HG02610 (cell line): ENCODE measurements at regions not wholly inside any gene's neighbourhood (a gene's known extent, or its start where the extent isn't known, plus 50 kb on each side); places are given as distances from the start of the nearest gene placed in this dataset.
"Not testable (repeated sequence)": the region's sequence is repeated elsewhere in the genome, so short reads cannot be mapped to it uniquely, and the experiment has no call there.

ENCODE experiments used
- ATAC-seq: cut with Tn5 transposase; IDR thresholded peaks from one replicate; pipeline ENCODE4 v1.9.1; 2021; ENCODE audit warnings: mild to moderate bottlenecking, moderate library complexity; ENCODE audit not compliant: unreplicated experiment

- ATAC-seq: no peak
Measured at GRCh38 chr1:4133297-4133938, 233.3 kb upstream of the C1orf174 start.

- ATAC-seq: no peak
Measured at GRCh38 chr1:4133939-4134321, 233.9 kb upstream of the C1orf174 start.

GRCh38 chr1:4135853-4136252 is 235.8 kb upstream of the C1orf174 start:
- ATAC-seq: not testable (repeated sequence)

GRCh38 chr1:4137621-4138415 is 237.7 kb upstream of the C1orf174 start:
- no peak for ATAC-seq

DNA sequence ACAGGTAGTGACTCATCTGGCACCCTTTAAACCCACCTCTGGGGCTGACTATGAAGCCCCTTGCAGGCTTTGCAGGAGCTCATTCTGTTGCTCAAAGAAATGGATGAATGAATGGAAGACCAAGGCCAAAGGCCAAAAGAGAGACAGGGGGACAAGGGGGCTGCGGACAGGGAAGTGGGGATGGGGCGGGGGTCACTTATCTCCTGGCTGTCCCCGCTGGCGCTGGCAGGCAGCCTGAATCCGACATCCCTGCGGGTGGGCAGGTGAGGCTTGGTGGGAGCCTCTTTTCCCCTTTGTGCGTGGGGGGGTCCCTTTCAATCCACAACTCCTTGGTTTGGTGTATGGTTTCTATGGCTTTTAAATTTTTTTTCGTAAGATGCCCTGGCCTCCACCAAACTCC is 239.6 kb upstream of the C1orf174 start:
- no peak for ATAC-seq

- no peak for ATAC-seq
Measured at GRCh38 chr1:4140241-4140640, 240.2 kb upstream of the C1orf174 start.

DNA sequence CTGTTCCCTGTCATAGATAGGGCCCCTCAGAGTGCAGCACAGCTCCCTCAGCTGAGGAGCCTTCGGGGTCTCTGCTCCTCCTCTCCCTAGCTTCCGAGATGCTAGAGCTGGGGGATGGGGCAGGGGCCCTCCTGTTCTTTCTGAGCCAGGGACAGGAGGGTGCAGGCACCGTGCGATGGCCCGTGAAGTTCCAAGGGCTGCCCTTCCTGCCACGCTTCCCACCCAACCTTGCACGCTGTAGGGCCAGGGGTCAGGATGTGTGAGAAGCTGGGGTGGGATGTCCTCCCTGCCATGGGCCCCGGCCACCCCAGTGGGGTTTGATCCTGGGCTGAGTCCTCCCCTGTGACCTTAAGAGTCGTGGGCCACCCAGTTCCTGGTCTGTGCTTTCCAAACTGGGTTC is 240.7 kb upstream of the C1orf174 start:
- no peak for ATAC-seq

DNA sequence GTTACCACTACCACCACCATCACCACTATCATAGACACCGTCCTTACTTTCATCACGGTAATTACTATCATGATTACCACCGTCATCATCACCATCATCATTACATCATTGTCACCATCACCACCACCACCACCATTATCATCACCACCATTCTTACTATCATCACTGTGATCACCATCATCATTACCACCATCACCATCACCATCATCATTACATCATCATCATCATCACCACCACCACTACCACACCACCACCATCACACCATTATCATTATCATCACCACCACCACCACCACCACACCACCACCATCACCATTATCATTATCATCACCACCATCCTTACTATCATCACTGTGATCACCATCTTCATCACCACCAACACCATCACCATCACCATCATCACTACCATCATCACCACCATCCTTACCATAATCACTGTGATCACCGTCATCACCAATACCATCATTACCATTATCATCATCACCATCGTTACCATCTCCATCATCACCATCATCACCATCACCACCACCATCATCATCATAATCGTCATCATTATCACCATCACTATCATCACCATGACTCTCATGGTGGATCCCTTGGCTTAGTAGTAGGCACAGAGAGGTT is 244.4 kb upstream of the C1orf174 start:
- ATAC-seq: no peak

DNA sequence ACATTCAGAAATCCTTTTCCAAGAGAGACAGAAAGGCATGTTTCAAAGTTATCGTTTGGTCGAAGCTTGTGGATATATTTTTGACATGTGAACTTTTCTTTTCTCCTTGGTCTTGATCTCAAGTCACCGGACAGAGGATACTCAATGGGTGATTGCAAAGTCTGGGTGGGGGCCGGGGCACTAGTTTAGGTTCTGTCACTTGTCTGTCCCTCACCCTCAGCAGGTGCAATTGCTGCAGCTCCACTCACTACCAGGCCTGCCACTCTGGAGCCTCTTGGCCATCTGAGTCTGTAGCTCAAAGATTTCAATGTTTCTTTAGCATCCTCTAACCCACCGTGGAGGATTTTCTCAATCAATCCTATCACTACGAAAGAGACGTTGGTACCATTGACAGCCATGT is 246.0 kb upstream of the C1orf174 start:
- no peak for ATAC-seq

DNA sequence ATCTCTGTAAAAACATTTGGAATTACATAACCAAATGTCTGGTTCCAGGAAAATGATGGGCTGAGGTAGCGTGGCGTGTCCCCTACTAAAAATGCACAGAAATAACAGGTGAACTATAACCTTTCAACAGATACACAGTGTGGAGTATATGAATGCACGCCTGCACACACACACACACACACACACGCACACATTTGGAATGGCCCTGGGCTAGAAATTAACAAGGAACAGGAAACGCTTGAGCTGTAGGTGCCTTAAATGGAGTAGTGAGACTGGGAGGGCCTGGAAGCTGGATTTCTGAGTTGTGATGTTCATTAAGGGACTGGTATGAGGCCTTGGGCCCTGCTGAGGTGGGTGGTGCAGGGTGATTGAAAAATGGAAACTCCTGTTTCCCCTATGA is 246.5 kb upstream of the C1orf174 start:
- ATAC-seq: no peak

DNA sequence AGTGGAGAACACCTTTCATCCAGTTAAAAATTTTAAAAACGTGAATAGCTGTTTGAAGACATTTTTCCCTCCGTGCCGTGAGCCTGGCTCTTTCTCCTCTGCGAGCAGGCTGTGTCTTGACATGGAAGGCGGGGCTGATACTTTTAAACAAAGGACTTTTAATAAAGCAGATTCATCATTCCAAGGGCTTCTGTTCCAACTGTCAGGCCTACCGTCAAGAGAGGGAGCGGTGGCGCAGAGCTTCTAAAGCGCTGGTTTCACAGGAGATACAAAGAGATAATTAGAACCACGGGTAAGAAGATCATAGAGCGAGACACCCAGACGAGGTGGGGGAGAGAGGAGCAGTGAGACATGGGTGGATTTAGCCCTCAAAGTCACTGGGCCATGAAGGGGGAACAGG is 247.4 kb upstream of the C1orf174 start:
- no peak for ATAC-seq

- no peak for ATAC-seq
Measured at GRCh38 chr1:4149281-4149680, 249.2 kb upstream of the C1orf174 start.

DNA sequence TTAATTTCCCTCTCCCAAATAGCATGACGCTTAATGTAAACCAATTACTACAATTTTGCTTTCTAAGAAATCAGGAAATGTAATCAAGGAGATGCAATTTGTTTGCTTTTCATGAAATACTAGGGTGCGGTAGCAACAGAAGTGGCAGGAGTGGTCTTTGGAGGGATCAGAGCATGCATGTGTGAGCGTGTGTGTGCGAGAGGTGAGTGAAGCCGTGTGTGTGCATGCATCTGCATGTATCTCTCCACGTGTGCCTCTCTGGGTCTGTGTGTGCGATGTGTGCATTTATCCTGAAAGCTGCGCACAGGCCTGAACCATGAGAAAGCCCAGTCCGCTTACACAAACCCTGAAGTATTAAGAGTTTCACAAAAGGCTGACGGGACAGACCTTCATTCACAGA is 249.8 kb upstream of the C1orf174 start:
- ATAC-seq: no peak

DNA sequence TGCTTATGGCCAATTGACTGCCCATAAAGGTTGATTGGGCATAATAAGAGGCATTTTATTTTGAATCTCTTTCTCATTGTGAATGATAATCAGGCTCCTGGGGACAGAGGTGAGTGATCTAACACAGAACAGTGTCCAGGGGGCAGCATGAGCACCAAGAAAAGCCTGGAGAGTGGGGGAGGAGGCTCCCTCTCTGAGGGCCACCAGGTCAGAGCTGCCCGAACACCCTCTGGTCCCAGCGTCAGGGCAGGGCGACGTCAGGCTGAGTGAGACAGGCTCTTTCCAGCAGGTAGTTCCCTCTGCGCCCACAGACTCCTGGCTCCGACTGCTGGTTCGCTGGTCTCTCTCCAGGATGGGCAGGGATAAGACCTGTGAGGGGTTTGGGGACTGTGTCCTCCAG is 250.2 kb upstream of the C1orf174 start:
- ATAC-seq: no peak

GRCh38 chr1:4152266-4152665 is 252.2 kb upstream of the C1orf174 start:
- ATAC-seq: no peak

GRCh38 chr1:4153571-4153970 is 253.5 kb upstream of the C1orf174 start:
- ATAC-seq: no peak

DNA sequence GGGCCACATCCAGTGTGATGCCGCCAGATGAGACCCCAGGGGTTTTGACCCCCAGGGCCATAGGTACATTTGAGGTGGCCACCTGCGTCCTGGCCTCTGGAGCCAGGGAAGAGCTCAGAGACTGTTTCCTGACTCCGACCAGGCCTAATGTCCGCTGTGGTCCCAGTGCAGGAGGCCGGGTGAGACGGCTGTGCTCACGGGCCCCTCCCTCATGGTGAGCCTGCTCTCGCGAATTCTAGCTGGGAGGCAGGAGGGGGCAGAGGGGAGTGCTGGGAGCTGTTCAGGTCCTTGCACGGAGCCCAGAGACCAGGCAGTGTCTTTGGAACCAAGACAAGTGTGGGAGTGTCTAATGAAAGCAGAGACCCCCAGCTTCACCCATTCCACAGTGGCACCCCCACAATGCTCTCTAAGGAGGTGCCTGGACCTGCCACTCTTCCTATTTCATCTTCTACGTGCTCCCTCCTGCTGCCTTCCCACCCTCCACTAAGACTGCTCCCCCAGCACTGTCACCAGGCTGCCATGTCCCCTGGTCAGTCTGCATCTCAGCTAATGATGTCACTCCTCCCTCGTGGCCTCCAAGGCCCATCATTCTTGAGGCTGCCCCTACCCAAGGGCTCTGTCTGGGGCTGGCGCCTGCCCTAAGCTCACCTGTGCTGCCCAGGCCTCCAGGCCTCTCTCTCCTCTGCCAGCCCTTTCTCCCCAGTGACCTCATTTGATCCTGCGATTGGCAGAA is 256.3 kb upstream of the C1orf174 start:
- ATAC-seq: no peak

- no peak for ATAC-seq
Measured at GRCh38 chr1:4160181-4160580, 260.1 kb upstream of the C1orf174 start.

DNA sequence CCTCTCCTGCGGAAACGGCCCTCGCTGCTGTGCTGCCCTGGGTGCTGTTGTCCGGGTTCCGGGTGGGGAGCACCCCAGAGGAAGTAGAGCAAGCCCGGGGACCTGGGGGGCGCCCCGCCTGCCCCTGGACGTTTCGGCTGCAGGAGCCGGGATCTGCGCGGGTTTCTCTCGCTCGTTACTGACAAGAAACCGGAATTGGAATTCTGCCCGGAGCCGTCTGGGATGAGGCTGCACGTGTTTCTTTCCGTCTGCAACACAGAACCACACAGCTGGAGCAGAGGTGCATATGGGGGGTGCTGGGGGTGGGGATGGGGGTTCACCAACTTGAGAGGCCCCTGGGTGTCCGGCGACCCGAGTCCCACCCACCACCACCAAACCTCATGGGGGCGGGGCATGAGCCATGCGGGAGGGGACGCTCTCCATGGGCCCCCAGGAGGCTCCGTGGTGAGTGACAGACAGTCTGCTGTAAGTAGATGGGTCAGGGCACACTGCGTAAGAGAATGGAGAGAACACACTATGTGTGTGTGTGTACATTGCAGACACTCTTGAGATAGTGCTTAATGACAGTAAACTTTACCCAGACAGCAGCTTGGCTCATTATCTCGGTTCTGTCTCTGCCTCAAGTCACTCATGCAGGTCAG is 261.4 kb upstream of the C1orf174 start:
- no peak for ATAC-seq

DNA sequence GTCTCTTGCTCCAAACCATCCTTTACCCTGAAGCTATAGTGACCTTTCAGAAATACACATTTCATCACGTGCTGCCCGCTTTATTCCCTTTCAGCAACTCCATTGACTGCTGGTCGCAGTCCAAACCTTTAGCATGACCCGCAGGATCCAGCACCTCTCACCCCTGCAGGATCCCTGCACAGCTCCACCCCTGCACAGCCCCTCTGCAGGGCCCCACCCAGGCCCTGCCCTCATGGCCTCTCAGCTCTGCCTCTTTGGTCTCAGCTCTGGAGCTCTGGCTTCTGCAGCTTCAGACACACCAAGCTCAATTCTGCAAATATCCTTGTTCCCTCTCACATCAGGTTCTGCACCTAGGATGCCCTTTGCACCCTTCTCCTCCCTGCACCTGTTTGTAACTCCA is 264.9 kb upstream of the C1orf174 start:
- no peak for ATAC-seq

DNA sequence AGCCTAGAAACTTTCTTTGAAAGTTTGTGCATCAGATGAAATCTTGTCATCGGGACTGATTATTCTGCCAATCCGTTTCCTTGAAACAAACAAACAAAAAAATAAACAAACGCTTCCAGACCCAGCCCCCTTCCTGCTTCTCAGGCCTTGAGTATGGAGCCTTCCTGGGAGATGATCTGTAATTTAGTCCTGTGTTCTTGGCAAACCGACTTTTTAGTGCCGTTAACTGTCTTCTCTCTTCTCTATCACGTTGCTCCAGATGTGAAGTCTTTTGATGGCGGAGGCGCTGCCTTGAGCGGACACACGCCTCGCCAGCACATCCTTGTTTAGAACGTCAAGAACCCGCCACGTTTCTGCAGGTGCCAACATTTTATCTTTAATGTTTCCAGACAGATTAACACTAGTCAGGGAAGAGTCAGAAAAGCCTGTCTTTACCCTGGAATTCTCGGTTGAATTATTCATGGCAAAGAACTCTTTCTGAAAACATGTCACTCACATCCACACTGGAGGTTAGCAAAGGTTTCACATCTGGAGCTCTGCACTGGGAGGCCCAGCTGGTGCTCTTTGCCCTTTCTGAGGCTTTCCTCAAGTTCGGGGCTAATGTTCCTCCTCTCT is 265.7 kb upstream of the C1orf174 start:
- ATAC-seq: no peak
